ENCODE measurements at regions not wholly inside any gene's neighbourhood (a gene's known extent, or its start where the extent isn't known, plus 50 kb on each side); places are given as distances from the start of the nearest gene placed in this dataset.

DNA sequence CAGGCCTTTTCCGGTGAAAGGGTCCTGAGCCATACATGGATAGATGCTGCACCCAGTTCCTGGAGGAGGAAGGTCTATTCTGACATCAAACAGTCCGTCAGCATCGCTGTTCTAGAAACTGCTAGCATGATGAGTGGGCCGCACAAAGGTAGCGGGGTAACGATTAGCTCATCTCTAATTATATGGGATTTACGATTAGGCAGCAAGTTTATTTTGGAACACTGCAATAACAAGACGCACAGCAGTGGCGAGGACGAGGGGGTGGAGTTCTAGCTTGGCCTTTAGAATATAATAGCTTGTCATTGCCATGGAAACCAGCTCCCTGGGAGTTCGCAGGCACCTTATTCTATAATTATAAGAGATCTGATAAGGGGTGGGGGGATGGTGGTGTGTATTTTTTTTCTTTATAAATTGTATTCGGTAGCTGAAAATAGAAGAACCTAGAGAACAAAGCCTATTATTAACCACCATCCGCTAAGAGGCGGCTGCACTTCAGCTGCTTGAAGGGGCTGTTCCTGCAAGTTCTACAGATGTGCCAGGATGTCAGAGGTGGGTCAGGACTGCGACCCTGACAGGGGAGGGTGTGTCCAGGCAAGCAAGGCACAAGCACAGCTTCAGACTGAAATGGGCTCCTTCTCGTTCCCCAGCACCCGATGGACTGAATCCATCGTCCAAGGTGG is 311.0 kb downstream of the AGTPBP1 start:
- TF ChIP-seq EP300 (IDR thresholded peaks at IDR 0.05): no peak
- no peak for TF ChIP-seq POLR2A (IDR thresholded peaks at IDR 0.05)
- TF ChIP-seq POLR2AphosphoS5 (IDR thresholded peaks at IDR 0.05): no peak
- no peak for TF ChIP-seq CTCF (IDR thresholded peaks at IDR 0.05)
- 68 to 77% methylated on average over 18 of the region's 18 CpGs for WGBS, 2 donors

GRCh38 chr9:85428230-85428629 is 313.5 kb downstream of the AGTPBP1 start:
- WGBS, 2 donors: 75 to 76% methylated on average over 6 of the region's 6 CpGs
- Histone ChIP-seq H3K4me3 (no peak overlapping the region), H3K27ac (no peak overlapping the region), H3K27me3 (no peaks in the 10 kb centered on the region), H3K36me3 (no peaks in the 10 kb centered on the region), H3K9me3 (no peaks in the 10 kb centered on the region), H3K4me1 (peaks cover 0 to 19% (median 11%) of the 10 kb centered on the region in 4 donors)
- no peak for TF ChIP-seq POLR2AphosphoS5 (IDR thresholded peaks at IDR 0.05)
- TF ChIP-seq CTCF (IDR thresholded peaks at IDR 0.05): no peak
- TF ChIP-seq EP300 (IDR thresholded peaks at IDR 0.05): no peak
- no peak for TF ChIP-seq POLR2A (IDR thresholded peaks at IDR 0.05)
- no peak for ATAC-seq (ENCODE audit: low FRiP score in 2 of 2)
- no peak for DNase-seq

More for the DNA sequence above, 311.0 kb downstream of the AGTPBP1 start:
- Histone ChIP-seq H3K27me3 (no peaks in the 10 kb centered on the region), H3K27ac (no peak overlapping the region), H3K4me3 (no peak overlapping the region), H3K9me3 (no peaks in the 10 kb centered on the region), H3K4me1 (peaks cover 0 to 25% (median 10%) of the 10 kb centered on the region in 4 donors), H3K36me3 (no peaks in the 10 kb centered on the region)
- DNase-seq: no peak
- no peak for ATAC-seq (ENCODE audit: low FRiP score in 2 of 2)

DNA sequence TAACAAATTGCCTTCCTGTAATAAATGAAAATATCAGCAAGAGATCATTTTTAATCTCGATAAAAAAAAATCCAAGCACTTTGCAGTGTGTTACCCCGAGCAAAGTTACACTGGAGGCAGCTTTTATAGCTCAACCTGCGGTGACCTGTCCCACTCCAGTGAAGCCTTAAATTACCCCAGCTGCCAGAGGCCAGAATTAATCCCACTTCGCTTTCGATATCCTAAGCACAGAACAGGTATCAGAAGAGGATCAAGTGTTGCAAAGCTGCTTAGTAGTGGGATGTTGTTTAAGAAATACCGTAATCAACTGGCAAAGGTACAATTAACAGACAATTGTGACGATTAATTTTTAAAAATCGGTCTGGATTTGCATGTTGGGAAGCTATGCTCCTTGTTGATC is 314.0 kb downstream of the AGTPBP1 start:
- 87 to 98% methylated on average over 8 of the region's 8 CpGs for WGBS, 2 donors
- Histone ChIP-seq H3K9me3 (no peaks in the 10 kb centered on the region), H3K4me1 (peaks cover 0 to 19% (median 9%) of the 10 kb centered on the region in 4 donors), H3K4me3 (no peak overlapping the region), H3K27ac (no peak overlapping the region), H3K27me3 (no peaks in the 10 kb centered on the region), H3K36me3 (no peaks in the 10 kb centered on the region)
- DNase-seq: no peak
- TF ChIP-seq CTCF (IDR thresholded peaks at IDR 0.05) (no peak), POLR2A (IDR thresholded peaks at IDR 0.05) (no peak), EP300 (IDR thresholded peaks at IDR 0.05) (no peak), POLR2AphosphoS5 (IDR thresholded peaks at IDR 0.05) (no peak)
- ATAC-seq (ENCODE audit: low FRiP score in 2 of 2): no peak

DNA sequence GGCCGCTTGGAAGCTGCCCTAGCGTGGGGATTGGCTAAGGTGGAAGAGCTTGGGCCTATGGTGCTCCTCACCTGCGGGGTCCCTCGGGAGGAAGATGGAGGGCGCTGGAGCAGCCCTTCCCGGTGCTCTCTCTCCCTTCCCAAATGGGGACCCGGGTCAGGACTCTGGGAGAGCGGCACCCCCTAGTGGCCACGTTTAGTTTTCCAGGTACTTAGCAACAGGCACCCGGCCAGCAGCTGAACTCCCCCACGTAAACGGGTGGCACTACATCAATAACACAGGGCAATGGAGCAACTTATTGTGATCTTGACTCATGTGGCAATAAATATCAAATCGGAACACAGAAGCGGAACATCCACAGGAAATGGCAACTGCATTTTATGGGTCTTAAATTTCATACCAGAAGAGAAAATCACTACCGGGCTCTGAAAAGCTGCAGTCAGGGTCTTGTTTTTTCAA is 316.6 kb downstream of the AGTPBP1 start:
- TF ChIP-seq CTCF (IDR thresholded peaks at IDR 0.05) (peak; percentile 30 to 57 (median 50)), POLR2A (IDR thresholded peaks at IDR 0.05) (no peak)
- Histone ChIP-seq H3K4me3 (no peak overlapping the region), H3K9me3 (no peaks in the 10 kb centered on the region), H3K27me3 (no peaks in the 10 kb centered on the region), H3K4me1 (peaks cover 0 to 5% (median 2%) of the 10 kb centered on the region in 4 donors), H3K27ac (no peak overlapping the region), H3K36me3 (no peaks in the 10 kb centered on the region)
- 19 to 38% methylated on average over 7 to 15 of the region's 15 CpGs for WGBS, 2 donors
- peak; percentile 54 to 65 for ATAC-seq (ENCODE audit: low FRiP score in 2 of 2)
- peak in 1 of 2 donors; percentile 50 for DNase-seq

DNA sequence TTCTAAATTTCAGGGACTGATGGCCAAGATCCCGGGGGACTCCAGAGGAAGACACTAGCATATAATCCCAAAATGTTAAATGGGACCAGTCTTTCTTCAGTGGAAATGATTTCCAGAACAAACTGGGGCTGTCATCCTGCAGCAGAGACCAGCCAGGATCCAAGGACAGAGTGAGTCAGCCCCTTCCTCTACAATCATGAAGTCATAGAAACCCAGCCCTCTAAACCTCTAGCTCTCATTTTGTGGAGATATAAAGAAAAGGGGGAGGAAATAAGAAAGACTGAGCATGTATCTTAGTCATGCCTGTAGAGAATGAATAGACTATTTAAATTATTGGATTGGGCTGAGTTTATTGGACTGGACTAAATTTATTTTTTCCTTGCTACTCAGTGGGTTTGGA is 318.3 kb downstream of the AGTPBP1 start:
- Histone ChIP-seq H3K27ac (no peak overlapping the region), H3K9me3 (no peaks in the 10 kb centered on the region), H3K4me3 (no peak overlapping the region), H3K36me3 (no peaks in the 10 kb centered on the region), H3K27me3 (no peaks in the 10 kb centered on the region), H3K4me1 (peaks cover 0 to 5% (median 2%) of the 10 kb centered on the region in 4 donors)
- DNase-seq (no peak), ATAC-seq (ENCODE audit: low FRiP score in 2 of 2) (no peak)
- WGBS, 2 donors: 95 to 100% methylated on average over 1 of the region's 1 CpG
- TF ChIP-seq POLR2AphosphoS5 (IDR thresholded peaks at IDR 0.05): no peak
- no peak for TF ChIP-seq EP300 (IDR thresholded peaks at IDR 0.05)
- TF ChIP-seq POLR2A (IDR thresholded peaks at IDR 0.05): no peak
- TF ChIP-seq CTCF (IDR thresholded peaks at IDR 0.05): no peak
